LNCaP clone FGC (cell line): ENCODE measurements at regions not wholly inside any gene's neighbourhood (a gene's known extent, or its start where the extent isn't known, plus 50 kb on each side); places are given as distances from the start of the nearest gene placed in this dataset.

ENCODE experiments used
- DNase-seq: peaks from one replicate; pipeline ENCODE4 v3.0.0-alpha.2; 2011; ENCODE audit warnings: low read depth
- H3K4me3 ChIP-seq: 2 replicates; pipeline ENCODE4 v1.5.1; 2011; ENCODE audit warnings: mild to moderate bottlenecking, low read depth, low read length, control low read depth
- CTCF ChIP-seq: IDR thresholded peaks from 2 replicates; pipeline ENCODE4 v1.5.1; 2012; ENCODE audit warnings: mild to moderate bottlenecking; ENCODE audit not compliant: control insufficient read depth, insufficient read depth; ENCODE audit errors: extremely low read depth

- no peak for DNase-seq
- TF ChIP-seq CTCF, result no peak
- H3K4me3 ChIP-seq, result no peak overlapping the region
These were observed 262.3 kb upstream of the RASGRP1 start for GRCh38 chr15:38826880-38827279.

GRCh38 chr15:38828031-38828532 is 263.5 kb upstream of the RASGRP1 start:
- H3K4me3 ChIP-seq, result no peak overlapping the region
- TF ChIP-seq CTCF, result no peak
- DNase-seq, result no peak

- no peak overlapping the region for H3K4me3 ChIP-seq
- no peak for DNase-seq
- no peak for TF ChIP-seq CTCF
These were observed 264.5 kb upstream of the RASGRP1 start for GRCh38 chr15:38829086-38829485.

- no peak for DNase-seq
- TF ChIP-seq CTCF, result no peak
- H3K4me3 ChIP-seq, result no peak overlapping the region
These were observed 277.6 kb upstream of the RASGRP1 start for GRCh38 chr15:38842226-38842625.

GRCh38 chr15:38843051-38843501 is 278.5 kb upstream of the RASGRP1 start:
- no peak for DNase-seq
- H3K4me3 ChIP-seq, result no peak overlapping the region
- TF ChIP-seq CTCF, result no peak

GRCh38 chr15:38843736-38844590 is 279.3 kb upstream of the RASGRP1 start:
- TF ChIP-seq CTCF, result no peak
- no peak for DNase-seq
- no peak overlapping the region for H3K4me3 ChIP-seq
